Nephron progenitor cell (in vitro differentiated cells): ENCODE measurements at regions not wholly inside any gene's neighbourhood (a gene's known extent, or its start where the extent isn't known, plus 50 kb on each side); places are given as distances from the start of the nearest gene placed in this dataset.

ENCODE experiments used
- DNase-seq: peaks from one replicate; pipeline ENCODE4 v3.0.0; 2021
- H3K27ac Mint-ChIP-seq: 2 replicates; pipeline ENCODE4 v1.8.0; 2021; ENCODE audit warnings: mild to moderate bottlenecking, moderate library complexity, mixed read lengths
- H3K27me3 Mint-ChIP-seq: 2 replicates; pipeline ENCODE4 v1.8.0; 2021; ENCODE audit warnings: mild to moderate bottlenecking, low read depth, mixed read lengths; ENCODE audit not compliant: poor library complexity
- H3K36me3 Mint-ChIP-seq: 2 replicates; pipeline ENCODE4 v1.8.0; 2021; ENCODE audit warnings: low read depth, mixed read lengths
- H3K4me1 Mint-ChIP-seq: 2 replicates; pipeline ENCODE4 v1.8.0; 2021; ENCODE audit warnings: mixed read lengths
- H3K4me3 Mint-ChIP-seq: 2 replicates; pipeline ENCODE4 v1.8.0; 2021; ENCODE audit warnings: mild to moderate bottlenecking, moderate library complexity, mixed read lengths
- H3K9me3 Mint-ChIP-seq: 2 replicates; pipeline ENCODE4 v1.8.0; 2021; ENCODE audit warnings: mild to moderate bottlenecking, moderate library complexity, mixed read lengths
- CTCF ChIP-seq: fragments of 200-600 bp; sonication (generic); IDR thresholded peaks from 2 replicates; pipeline ENCODE4 v1.5.0; 2021; ENCODE audit warnings: antibody characterized with exemption

GRCh38 chr1:163692266-163692665, 370.5 kb downstream of the NUF2 start:
- no peak overlapping the region for H3K4me3 Mint-ChIP-seq
- peaks cover 4% of the 10 kb centered on the region for H3K9me3 Mint-ChIP-seq
- no peaks in the 10 kb centered on the region for H3K27me3 Mint-ChIP-seq
- no peak overlapping the region for H3K27ac Mint-ChIP-seq
- no peaks in the 10 kb centered on the region for H3K36me3 Mint-ChIP-seq
- TF ChIP-seq CTCF = no peak
- H3K4me1 Mint-ChIP-seq = peaks cover 10% of the 10 kb centered on the region
- no peak for DNase-seq

- no peak for DNase-seq
- Mint-ChIP-seq H3K27ac (no peak overlapping the region), H3K9me3 (peaks cover 4% of the 10 kb centered on the region), H3K4me1 (peaks cover 10% of the 10 kb centered on the region), H3K27me3 (no peaks in the 10 kb centered on the region), H3K4me3 (no peak overlapping the region), H3K36me3 (no peaks in the 10 kb centered on the region)
- TF ChIP-seq CTCF = no peak
Measured at GRCh38 chr1:163697137-163697536, 375.4 kb downstream of the NUF2 start.

- DNase-seq = no peak
- H3K4me3 Mint-ChIP-seq = no peak overlapping the region
- H3K9me3 Mint-ChIP-seq = no peaks in the 10 kb centered on the region
- TF ChIP-seq CTCF = no peak
- H3K27ac Mint-ChIP-seq = no peak overlapping the region
- H3K36me3 Mint-ChIP-seq = no peaks in the 10 kb centered on the region
- no peaks in the 10 kb centered on the region for H3K4me1 Mint-ChIP-seq
- H3K27me3 Mint-ChIP-seq = no peaks in the 10 kb centered on the region
Measured at GRCh38 chr1:163701783-163702374, 380.1 kb downstream of the NUF2 start.

- DNase-seq = no peak
- H3K4me3 Mint-ChIP-seq = no peak overlapping the region
- TF ChIP-seq CTCF = no peak
- H3K9me3 Mint-ChIP-seq = no peaks in the 10 kb centered on the region
- no peaks in the 10 kb centered on the region for H3K27me3 Mint-ChIP-seq
- no peaks in the 10 kb centered on the region for H3K36me3 Mint-ChIP-seq
- H3K4me1 Mint-ChIP-seq = no peaks in the 10 kb centered on the region
- no peak overlapping the region for H3K27ac Mint-ChIP-seq
Measured at GRCh38 chr1:163703794-163704193, 382.0 kb downstream of the NUF2 start.

GRCh38 chr1:163706915-163707314, 385.2 kb downstream of the NUF2 start:
- no peak for DNase-seq
- no peaks in the 10 kb centered on the region for H3K36me3 Mint-ChIP-seq
- peaks cover 5% of the 10 kb centered on the region for H3K27me3 Mint-ChIP-seq
- H3K27ac Mint-ChIP-seq = no peak overlapping the region
- no peak overlapping the region for H3K4me3 Mint-ChIP-seq
- H3K9me3 Mint-ChIP-seq = no peaks in the 10 kb centered on the region
- no peak for TF ChIP-seq CTCF
- no peaks in the 10 kb centered on the region for H3K4me1 Mint-ChIP-seq

GRCh38 chr1:163709636-163710035, 387.9 kb downstream of the NUF2 start:
- H3K4me3 Mint-ChIP-seq = no peak overlapping the region
- no peaks in the 10 kb centered on the region for H3K36me3 Mint-ChIP-seq
- no peak for TF ChIP-seq CTCF
- no peaks in the 10 kb centered on the region for H3K9me3 Mint-ChIP-seq
- no peak for DNase-seq
- H3K4me1 Mint-ChIP-seq = no peaks in the 10 kb centered on the region
- peaks cover 8% of the 10 kb centered on the region for H3K27me3 Mint-ChIP-seq
- H3K27ac Mint-ChIP-seq = no peak overlapping the region
